Ovary (tissue), 3 donors: ENCODE measurements at regions not wholly inside any gene's neighbourhood (a gene's known extent, or its start where the extent isn't known, plus 50 kb on each side); places are given as distances from the start of the nearest gene placed in this dataset.

Experiments
- EP300 ChIP-seq: sonication (generic); formaldehyde crosslinking; IDR thresholded peaks from one replicate; pipeline ENCODE4 v1.6.1; 2017; ENCODE audit warnings: antibody characterized with exemption
- POLR2A ChIP-seq: fragments of 450-650 bp; IDR thresholded peaks from one replicate; pipeline ENCODE4 v1.6.1; 2017; ENCODE audit warnings: antibody characterized with exemption, mild to moderate bottlenecking, moderate library complexity
- TF ChIP-seq, protein P1 (sequence below), 3 donors: fragments of 450-650 bp in 2 of 3; fragments of 200-600 bp in 1 of 3; IDR thresholded peaks; one replicate each; pipeline versions ENCODE4 v1.5.1 to v1.8.0; 2016 to 2022; ENCODE audit warnings: antibody characterized with exemption in 3 of 3, mild to moderate bottlenecking in 1 of 3
- donor health status: DM: no; HTN: no; CAD: no.

DNA sequence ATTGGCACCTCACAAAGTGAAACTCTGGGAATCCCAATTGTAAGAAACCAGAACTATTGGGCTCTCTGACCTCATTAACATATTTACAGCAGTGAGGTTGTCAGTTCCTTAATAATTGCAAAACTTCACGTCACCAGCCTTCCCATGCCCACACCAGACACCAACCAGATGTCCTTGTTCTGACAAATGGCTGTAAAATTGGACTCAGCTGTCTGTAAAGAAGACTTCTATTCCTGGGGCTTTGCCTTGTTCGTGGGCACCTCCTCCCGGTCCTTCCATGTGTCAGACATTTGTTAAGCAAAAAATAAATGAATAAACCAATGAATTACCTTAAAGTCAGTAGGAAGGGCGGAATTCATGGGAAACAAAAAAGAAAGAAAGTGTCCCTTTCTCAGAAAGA is 284.3 kb upstream of the CDH11 start:
- TF ChIP-seq POLR2A (no peak), EP300 (no peak)
- TF ChIP-seq, protein P1, sequence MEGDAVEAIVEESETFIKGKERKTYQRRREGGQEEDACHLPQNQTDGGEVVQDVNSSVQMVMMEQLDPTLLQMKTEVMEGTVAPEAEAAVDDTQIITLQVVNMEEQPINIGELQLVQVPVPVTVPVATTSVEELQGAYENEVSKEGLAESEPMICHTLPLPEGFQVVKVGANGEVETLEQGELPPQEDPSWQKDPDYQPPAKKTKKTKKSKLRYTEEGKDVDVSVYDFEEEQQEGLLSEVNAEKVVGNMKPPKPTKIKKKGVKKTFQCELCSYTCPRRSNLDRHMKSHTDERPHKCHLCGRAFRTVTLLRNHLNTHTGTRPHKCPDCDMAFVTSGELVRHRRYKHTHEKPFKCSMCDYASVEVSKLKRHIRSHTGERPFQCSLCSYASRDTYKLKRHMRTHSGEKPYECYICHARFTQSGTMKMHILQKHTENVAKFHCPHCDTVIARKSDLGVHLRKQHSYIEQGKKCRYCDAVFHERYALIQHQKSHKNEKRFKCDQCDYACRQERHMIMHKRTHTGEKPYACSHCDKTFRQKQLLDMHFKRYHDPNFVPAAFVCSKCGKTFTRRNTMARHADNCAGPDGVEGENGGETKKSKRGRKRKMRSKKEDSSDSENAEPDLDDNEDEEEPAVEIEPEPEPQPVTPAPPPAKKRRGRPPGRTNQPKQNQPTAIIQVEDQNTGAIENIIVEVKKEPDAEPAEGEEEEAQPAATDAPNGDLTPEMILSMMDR (IDR thresholded peaks at IDR 0.05): no peak
